Body of pancreas (tissue), 4 donors: ENCODE measurements at regions not wholly inside any gene's neighbourhood (a gene's known extent, or its start where the extent isn't known, plus 50 kb on each side); places are given as distances from the start of the nearest gene placed in this dataset.
"Not testable (repeated sequence)": the region's sequence is repeated elsewhere in the genome, so short reads cannot be mapped to it uniquely, and the experiment has no call there.

Source experiments
- CTCF ChIP-seq, 7 experiments: fragments of 450-650 bp in 4 of 7; fragments of 200-600 bp in 3 of 7; sonication (generic) in 3 of 7; IDR thresholded peaks; one replicate each; pipeline ENCODE4 v1.5.1; 2016 to 2019; ENCODE audit warnings: antibody characterized with exemption in 7 of 7
- POLR2A ChIP-seq, 3 donors: fragments of 450-650 bp; IDR thresholded peaks; one replicate each; pipeline ENCODE4 v1.6.1; 2016; ENCODE audit warnings: antibody characterized with exemption in 3 of 3, mild to moderate bottlenecking in 2 of 3

- TF ChIP-seq CTCF, POLR2A (IDR thresholded peaks at IDR 0.05): not testable (repeated sequence)
Measured at GRCh38 chr13:44845281-44846058, 143.8 kb downstream of the NUFIP1 start.
